ENCODE measurements at regions not wholly inside any gene's neighbourhood (a gene's known extent, or its start where the extent isn't known, plus 50 kb on each side); places are given as distances from the start of the nearest gene placed in this dataset.
"Not testable (repeated sequence)": the region's sequence is repeated elsewhere in the genome, so short reads cannot be mapped to it uniquely, and the experiment has no call there.

- no peak for DNase-seq (ENCODE audit: low read depth)
Observed at GRCh38 chr16:22625967-22626366, 115.3 kb downstream of the NPIPB5 start.

DNA sequence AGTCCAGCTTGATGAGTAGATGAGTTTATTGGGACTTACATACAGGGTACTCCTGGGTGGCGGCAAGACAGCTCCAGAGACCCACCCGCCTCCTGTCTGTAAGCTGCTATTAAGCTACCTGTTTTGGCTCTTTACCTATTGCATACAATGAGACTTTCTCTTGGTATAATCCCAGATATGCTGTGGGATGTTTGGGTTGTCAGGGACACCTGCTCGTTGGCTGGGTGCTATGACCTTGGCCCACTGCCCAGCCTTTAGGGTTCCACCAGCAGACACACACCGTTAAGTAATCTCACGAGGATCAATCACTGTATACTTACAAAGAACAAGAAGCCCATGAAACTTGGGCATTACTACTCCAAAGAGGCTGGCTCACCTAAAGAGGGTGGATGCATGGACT lies 116.4 kb downstream of the NPIPB5 start:
- no peak for DNase-seq (ENCODE audit: low read depth)

- DNase-seq (ENCODE audit: low read depth): no peak
Observed at GRCh38 chr16:22628994-22629393, 118.3 kb downstream of the NPIPB5 start.

DNA sequence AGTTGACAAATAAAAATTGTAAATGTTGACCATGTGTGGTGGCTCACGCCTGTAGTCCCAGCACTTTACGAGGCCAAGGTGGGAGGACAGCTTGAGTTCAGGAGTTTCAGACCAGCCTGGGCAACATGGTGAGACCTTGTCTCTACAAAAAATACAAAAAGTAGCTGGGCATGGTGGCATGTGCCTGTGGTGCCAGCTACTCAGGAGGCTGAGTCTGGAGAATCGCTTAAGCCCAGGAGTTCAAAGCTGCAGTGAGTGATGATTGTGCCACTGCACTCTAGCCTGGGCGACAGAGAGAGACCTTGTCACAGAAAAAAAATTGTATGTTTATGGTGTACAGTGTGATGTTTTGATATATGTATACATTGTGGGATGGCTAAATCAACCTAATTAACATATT lies 119.6 kb downstream of the NPIPB5 start:
- DNase-seq (ENCODE audit: low read depth): no peak

DNA sequence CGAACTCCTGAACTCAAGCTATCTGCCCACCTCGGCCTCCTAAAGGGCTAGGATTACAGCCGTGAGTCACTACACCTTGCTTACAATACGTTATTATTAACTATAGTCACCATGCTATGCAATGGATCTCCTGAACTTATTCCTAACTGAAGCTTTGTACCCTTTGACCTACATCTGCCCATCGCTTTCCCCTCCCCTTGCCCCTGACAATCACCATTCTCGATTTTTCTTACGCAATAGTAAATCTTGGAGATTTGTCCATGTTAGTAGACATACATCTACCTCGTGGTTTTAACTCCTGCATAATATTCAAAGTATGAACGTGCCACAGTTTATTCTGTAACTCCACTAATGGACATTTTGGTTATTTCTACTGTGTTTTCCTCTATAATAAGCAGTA lies 120.6 kb downstream of the NPIPB5 start:
- DNase-seq (ENCODE audit: low read depth): no peak

DNA sequence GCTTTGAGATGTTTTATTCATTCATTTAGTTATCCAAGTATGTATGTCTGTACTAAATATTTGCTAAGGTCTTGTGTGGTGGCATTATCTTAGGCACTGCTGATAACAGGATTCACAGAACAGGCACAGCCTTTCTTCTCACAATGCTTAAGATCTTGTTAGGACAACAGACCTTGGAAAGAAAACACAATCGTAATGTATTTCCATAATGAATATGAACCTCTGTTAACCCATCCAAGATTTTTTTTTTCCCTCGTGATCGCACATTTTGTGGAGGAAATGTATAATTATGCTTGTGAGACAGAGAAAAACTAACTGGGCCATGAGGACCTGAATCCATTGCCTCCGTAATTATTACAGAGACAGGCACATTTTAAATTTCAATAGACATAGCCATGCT lies 121.9 kb downstream of the NPIPB5 start:
- DNase-seq (ENCODE audit: low read depth): no peak

- DNase-seq (ENCODE audit: low read depth): no peak
Observed at GRCh38 chr16:22633280-22633679, 122.6 kb downstream of the NPIPB5 start.

DNA sequence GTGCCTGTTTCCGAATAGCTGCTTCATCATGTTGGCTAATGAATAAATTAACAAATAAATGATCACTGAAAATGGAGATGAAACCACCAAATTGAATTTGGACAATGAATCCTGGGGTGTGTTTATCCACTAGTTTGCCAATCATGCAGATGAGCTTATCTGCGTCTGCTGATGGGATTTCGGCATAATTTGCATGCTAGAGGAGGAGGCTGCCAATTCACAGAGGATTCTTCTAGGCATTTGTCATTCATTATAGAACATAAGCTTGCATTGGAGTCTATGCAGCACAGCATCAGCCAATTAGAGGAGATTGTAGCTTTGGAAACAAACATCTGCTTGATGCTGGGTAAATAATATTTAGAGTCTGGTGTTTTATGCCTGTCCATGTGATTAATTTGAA lies 123.1 kb downstream of the NPIPB5 start:
- no peak for DNase-seq (ENCODE audit: low read depth)

GRCh38 chr16:22634954-22635353 lies 124.3 kb downstream of the NPIPB5 start:
- no peak for DNase-seq (ENCODE audit: low read depth)

- DNase-seq (ENCODE audit: low read depth): no peak
Observed at GRCh38 chr16:22635357-22635761, 124.7 kb downstream of the NPIPB5 start.

DNA sequence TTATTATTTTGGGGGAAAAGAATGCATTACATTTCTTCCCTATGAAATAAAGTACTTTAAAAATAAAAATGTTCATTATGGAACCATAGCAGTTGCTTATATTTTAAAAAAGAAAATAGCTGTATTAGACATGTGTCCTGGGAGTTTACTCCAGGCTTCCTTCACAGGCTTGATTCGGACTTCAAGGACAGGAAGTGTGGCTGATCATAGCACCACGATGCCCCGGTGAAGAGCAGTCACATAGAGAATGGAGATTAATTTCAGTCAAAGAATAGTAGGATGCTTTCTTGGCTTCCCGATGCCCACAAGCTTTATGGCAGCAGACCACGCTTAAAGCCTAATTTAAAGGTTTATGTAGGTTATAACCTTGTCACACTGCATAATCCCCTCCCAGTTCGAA lies 125.1 kb downstream of the NPIPB5 start:
- DNase-seq (ENCODE audit: low read depth): no peak

DNA sequence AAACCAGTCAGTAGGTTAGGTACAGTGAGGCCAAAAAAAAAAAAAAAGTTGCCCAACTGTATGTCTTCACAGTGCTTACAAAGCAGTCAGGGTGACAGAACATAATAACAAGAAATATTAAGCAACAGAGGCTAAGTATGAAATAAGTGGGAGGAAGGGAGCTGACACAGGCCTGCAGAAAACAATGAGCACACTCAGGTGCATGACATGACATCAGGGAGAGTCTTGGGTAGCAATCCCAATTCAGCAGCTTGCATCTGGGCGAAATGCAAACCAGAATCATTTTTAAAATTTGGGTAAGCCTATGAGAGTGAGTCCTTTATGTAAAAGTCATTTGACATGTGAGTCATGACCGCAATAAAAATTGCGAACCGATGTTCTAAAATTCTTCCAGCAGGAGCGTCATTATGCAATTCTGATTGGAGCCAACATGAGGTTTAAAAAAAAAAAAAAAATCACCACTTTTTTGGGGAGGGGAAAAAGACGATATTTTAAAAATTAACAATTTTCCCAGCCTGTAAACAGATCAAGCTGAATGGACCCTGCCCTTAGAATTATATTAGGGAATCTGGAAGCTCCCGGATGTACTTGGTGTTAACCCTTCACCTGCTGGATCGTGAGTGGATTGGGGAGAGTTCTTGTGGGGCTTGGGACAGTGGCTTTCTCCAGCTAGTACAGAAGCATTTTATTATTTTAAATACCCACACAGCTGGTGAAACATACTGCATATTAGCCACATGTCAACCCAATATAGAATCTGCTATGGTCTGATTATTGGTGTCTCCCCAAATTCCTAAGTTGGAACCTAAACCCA lies 127.9 kb downstream of the NPIPB5 start:
- DNase-seq (ENCODE audit: low read depth): peak; percentile 90

DNA sequence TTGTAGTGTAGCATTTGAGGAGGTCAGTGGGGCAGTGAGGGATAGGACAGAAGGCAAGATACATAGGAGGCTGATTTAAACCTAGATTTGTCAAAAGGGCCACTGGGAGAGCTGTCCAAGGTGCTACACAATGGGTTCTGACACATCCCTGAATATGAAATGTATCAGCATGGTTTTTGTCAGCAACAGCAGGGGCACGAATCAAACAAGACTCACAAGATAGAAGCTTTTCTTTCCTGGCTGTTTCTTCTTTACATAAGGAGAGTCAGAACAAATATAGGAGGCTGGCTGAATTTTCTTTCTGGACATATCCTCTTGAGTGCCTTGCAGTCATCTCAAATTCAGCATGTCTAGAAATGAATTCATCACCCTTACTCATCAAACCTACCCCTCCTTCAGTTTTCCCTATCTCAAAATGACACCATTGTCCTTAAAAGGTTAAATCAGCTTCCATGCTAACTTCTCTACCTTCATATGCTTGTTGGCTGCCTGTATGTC lies 130.5 kb downstream of the NPIPB5 start:
- DNase-seq (ENCODE audit: low read depth): no peak

GRCh38 chr16:22642416-22643088 lies 131.9 kb downstream of the NPIPB5 start:
- no peak for DNase-seq (ENCODE audit: low read depth)

- DNase-seq (ENCODE audit: low read depth): not testable (repeated sequence)
Observed at GRCh38 chr16:22643203-22643602, 132.5 kb downstream of the NPIPB5 start.

DNA sequence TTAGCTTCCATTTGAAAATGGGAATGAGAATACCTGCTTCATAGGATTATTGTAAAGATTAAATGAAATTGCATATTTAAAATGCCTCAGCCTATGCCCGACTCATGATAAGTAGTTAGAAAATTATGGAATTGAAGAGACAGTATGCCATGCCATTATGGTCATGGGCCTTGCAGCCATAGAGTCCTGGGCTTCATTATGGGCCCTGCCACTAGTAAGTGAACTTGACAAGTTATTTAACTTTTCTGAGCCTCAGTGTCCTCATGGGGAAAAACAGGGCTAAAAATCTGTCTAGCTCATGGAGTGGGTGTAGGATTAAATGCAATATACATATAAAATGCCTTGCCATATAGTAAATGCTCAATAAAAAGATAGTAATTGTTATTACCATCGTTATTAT lies 133.2 kb downstream of the NPIPB5 start:
- DNase-seq (ENCODE audit: low read depth): no peak

GRCh38 chr16:22645868-22646267 lies 135.2 kb downstream of the NPIPB5 start:
- DNase-seq (ENCODE audit: low read depth): no peak

DNA sequence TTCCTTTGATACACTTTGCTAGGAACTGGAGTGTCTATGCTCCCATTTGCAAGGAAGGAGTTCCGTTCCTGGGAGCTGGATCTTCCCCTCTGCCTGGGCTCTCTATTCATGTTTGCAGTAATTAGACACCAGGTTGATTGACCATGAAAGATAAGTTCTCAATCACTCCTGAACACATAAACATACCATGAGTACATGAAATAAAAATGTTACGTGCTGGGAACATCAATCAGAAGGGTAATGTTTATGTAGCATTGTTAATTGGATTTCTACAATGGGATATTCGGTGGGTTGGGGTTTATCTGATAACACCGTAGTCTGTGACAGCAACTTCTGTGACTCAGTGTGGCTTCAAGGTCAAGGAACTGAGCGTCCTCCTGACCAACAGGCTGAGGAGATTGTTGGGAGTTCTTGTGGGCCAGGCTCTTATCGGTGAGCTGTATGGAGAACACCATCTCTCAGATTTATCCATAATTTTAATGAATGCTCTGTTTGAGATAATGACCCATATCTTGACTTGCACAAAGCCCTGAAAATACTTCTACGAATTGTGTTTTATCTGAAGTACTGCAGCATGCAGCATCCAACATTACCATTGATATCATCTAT lies 136.4 kb downstream of the NPIPB5 start:
- DNase-seq (ENCODE audit: low read depth): no peak

GRCh38 chr16:22648141-22648540 lies 137.4 kb downstream of the NPIPB5 start:
- DNase-seq (ENCODE audit: low read depth): no peak

GRCh38 chr16:22648941-22649340 lies 138.2 kb downstream of the NPIPB5 start:
- no peak for DNase-seq (ENCODE audit: low read depth)

- not testable (repeated sequence) for DNase-seq (ENCODE audit: low read depth)
Observed at GRCh38 chr16:22651111-22651817, 140.6 kb downstream of the NPIPB5 start.

DNA sequence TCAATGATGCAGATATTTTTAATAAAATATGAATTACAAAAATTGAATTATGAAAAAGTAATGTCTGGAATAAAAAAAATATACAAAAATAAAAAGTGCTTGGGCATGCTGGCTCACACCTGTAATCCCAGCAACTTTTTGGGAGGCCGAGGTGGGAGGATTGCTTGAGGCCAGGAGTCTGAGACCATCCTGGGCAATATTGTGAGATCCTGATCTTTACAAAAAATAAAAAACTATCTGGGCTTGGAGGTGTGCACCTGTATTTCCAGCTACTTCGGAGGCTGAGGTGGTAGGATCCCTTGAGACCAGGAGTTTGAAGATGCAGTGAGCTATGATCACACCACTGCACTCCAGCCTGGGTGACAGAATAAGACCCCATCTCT lies 141.8 kb downstream of the NPIPB5 start:
- DNase-seq (ENCODE audit: low read depth): no peak
